ENCODE measurements at regions not wholly inside any gene's neighbourhood (a gene's known extent, or its start where the extent isn't known, plus 50 kb on each side); places are given as distances from the start of the nearest gene placed in this dataset.
A peak's percentile ranks its signal among the peaks of the same experiment; 100 is the strongest.

GRCh38 chr12:76153616-76154015, 69.1 kb upstream of the NAP1L1 start:
- Histone ChIP-seq H3K27ac (no peak overlapping the region), H3K27me3 (no peaks in the 10 kb centered on the region), H3K9me3 (no peaks in the 10 kb centered on the region), H3K36me3 (no peaks in the 10 kb centered on the region), H3K4me1 (peaks cover 0 to 4% (median 0%) of the 10 kb centered on the region in 4 donors), H3K4me3 (no peak overlapping the region)
- 84 to 85% methylated on average over 3 of the region's 3 CpGs for WGBS, 2 donors
- TF ChIP-seq CTCF (IDR thresholded peaks at IDR 0.05) (no peak), POLR2A (IDR thresholded peaks at IDR 0.05) (no peak), EP300 (IDR thresholded peaks at IDR 0.05) (no peak)
- no peak for DNase-seq (ENCODE audit: low spot score in 2 of 2)

- WGBS, 2 donors, result 60 to 69% methylated on average over 4 of the region's 4 CpGs
- no peak for DNase-seq (ENCODE audit: low spot score in 2 of 2)
- Histone ChIP-seq H3K36me3 (no peaks in the 10 kb centered on the region), H3K27ac (no peak overlapping the region), H3K4me1 (no peaks in the 10 kb centered on the region), H3K4me3 (no peak overlapping the region), H3K27me3 (no peaks in the 10 kb centered on the region), H3K9me3 (no peaks in the 10 kb centered on the region)
- TF ChIP-seq EP300 (IDR thresholded peaks at IDR 0.05) (peak in 1 of 2 donors; percentile 30), POLR2A (IDR thresholded peaks at IDR 0.05) (no peak), CTCF (IDR thresholded peaks at IDR 0.05) (no peak)
These were observed 67.8 kb upstream of the NAP1L1 start for GRCh38 chr12:76152181-76152807.

- Histone ChIP-seq H3K27ac (no peak overlapping the region), H3K27me3 (no peaks in the 10 kb centered on the region), H3K36me3 (no peaks in the 10 kb centered on the region), H3K9me3 (no peaks in the 10 kb centered on the region), H3K4me1 (peaks cover 0 to 5% (median 0%) of the 10 kb centered on the region in 4 donors), H3K4me3 (no peak overlapping the region)
- DNase-seq (ENCODE audit: low spot score in 2 of 2), result peak in 1 of 2 donors; percentile 21
- 5 to 13% methylated on average over 1 of the region's 1 CpG for WGBS, 2 donors
- TF ChIP-seq EP300 (IDR thresholded peaks at IDR 0.05), result no peak
- no peak for TF ChIP-seq POLR2A (IDR thresholded peaks at IDR 0.05)
- TF ChIP-seq CTCF (IDR thresholded peaks at IDR 0.05), result no peak
These were observed 59.7 kb upstream of the NAP1L1 start for GRCh38 chr12:76144245-76144549.

- TF ChIP-seq EP300 (IDR thresholded peaks at IDR 0.05), result no peak
- no peak for TF ChIP-seq CTCF (IDR thresholded peaks at IDR 0.05)
- TF ChIP-seq POLR2A (IDR thresholded peaks at IDR 0.05), result no peak
- no peak overlapping the region for H3K4me3 ChIP-seq
- H3K27ac ChIP-seq, result no peak overlapping the region
- peaks cover 0 to 5% (median 2%) of the 10 kb centered on the region in 4 donors for H3K9me3 ChIP-seq
- H3K4me1 ChIP-seq, result peaks cover 0 to 5% (median 0%) of the 10 kb centered on the region in 4 donors
- no peak for DNase-seq (ENCODE audit: low spot score in 2 of 2)
- H3K36me3 ChIP-seq, result no peaks in the 10 kb centered on the region
- H3K27me3 ChIP-seq, result no peaks in the 10 kb centered on the region
- WGBS, 2 donors, result 38 to 41% methylated on average over 6 of the region's 6 CpGs
These were observed 59.1 kb upstream of the NAP1L1 start for GRCh38 chr12:76143343-76144244.

GRCh38 chr12:76142305-76142704, 57.8 kb upstream of the NAP1L1 start:
- DNase-seq (ENCODE audit: low spot score in 2 of 2), result no peak
- Histone ChIP-seq H3K9me3 (peaks cover 0 to 15% (median 2%) of the 10 kb centered on the region in 4 donors), H3K4me3 (no peak overlapping the region), H3K27ac (no peak overlapping the region), H3K27me3 (no peaks in the 10 kb centered on the region), H3K36me3 (no peaks in the 10 kb centered on the region), H3K4me1 (peaks cover 0 to 5% (median 0%) of the 10 kb centered on the region in 4 donors)
- TF ChIP-seq EP300 (IDR thresholded peaks at IDR 0.05), result no peak
- TF ChIP-seq CTCF (IDR thresholded peaks at IDR 0.05), result no peak
- TF ChIP-seq POLR2A (IDR thresholded peaks at IDR 0.05), result no peak
- 88 to 90% methylated on average over 3 of the region's 3 CpGs for WGBS, 2 donors
